Motor neuron (in vitro differentiated cells): ENCODE measurements at regions not wholly inside any gene's neighbourhood (a gene's known extent, or its start where the extent isn't known, plus 50 kb on each side); places are given as distances from the start of the nearest gene placed in this dataset.
"Not testable (repeated sequence)": the region's sequence is repeated elsewhere in the genome, so short reads cannot be mapped to it uniquely, and the experiment has no call there.

Source experiments
- ATAC-seq, 8 experiments: fragments of 200-7000 bp; cut with Tn5 transposase; replicated peaks in 6 of 8; 2 replicates each; pipeline ENCODE4 v1.8.0; 2021; ENCODE audit warnings: mild to moderate bottlenecking in 8 of 8, moderate library complexity in 8 of 8
- H3K27ac ChIP-seq, 2 donors: fragments of 250-450 bp; sonication (Bioruptor Pico); 2 replicates each; pipeline ENCODE4 v1.9.0; 2021; ENCODE audit warnings: antibody characterized with exemption in 2 of 2, mild to moderate bottlenecking in 2 of 2, moderate library complexity in 1 of 2
- H3K4me1 ChIP-seq, 2 donors: fragments of 250-450 bp; sonication (Bioruptor Pico); replicated peaks in 1 of 2; 2 replicates each; pipeline ENCODE4 v1.6.1; 2021; ENCODE audit warnings: antibody characterized with exemption in 2 of 2, mild to moderate bottlenecking in 2 of 2, moderate library complexity in 1 of 2
- H3K4me3 ChIP-seq, 5 donors: fragments of 250-450 bp; sonication (Bioruptor Pico); 2 replicates each; pipeline ENCODE4 v1.9.0; 2021; ENCODE audit warnings: antibody characterized with exemption in 5 of 5, mild to moderate bottlenecking in 5 of 5, moderate library complexity in 4 of 5
- WGBS, 10 experiments: fragments of 450-650 bp; shearing (Covaris generic); methylation state at CpG; one replicate each; pipeline ENCODE4 v1.0.0; 2022; 5-methylcytosine and 5-hydroxymethylcytosine counted together
- in situ Hi-C, 9 experiments: fragments of 400-800 bp; cut with MboI; loops; one replicate each; pipeline ENCODE4 v1.15.0; 2021; ENCODE audit warnings: low sequenced_read_pairs in 9 of 9, low pct_unique_long_range_greater_than_20kb in 2 of 9; ENCODE audit not compliant: unreplicated experiment in 9 of 9

DNA sequence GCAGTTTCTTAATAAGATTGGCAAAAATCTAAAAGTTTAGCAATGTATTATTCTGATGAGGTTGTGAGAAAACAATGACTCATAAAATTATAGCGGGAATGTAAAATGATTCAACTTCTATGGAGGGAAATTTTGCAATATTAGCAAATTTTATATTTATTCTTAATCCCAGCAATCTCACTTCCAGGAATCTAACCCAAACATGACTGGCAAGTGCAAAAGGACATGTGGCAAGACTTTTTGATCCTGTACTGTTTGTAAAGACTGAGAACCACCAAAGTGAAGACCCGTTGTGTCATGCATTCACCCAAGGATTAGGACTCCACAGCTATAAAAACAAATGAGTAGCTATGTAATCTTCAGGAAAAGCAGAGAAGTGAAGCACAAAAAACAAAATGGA is 234.8 kb upstream of the KYNU start:
- in situ Hi-C loops, result loop anchor here in 1 of 9 experiments (25.0 kb wide), 1 partner anchor 105 kb away; no protein-coding TSS in a partner anchor
- H3K4me1 ChIP-seq, result no peaks in the 10 kb centered on the region
- no peak for ATAC-seq
- H3K27ac ChIP-seq, result no peak overlapping the region
- H3K4me3 ChIP-seq, result no peak overlapping the region
- WGBS, 10 experiments, result 30 to 95% (median 80%) methylated on average over 1 to 2 of the region's 2 CpGs; no CpG with 5 or more reads in 1 of the 10 experiments

GRCh38 chr2:142629193-142629592 is 248.3 kb upstream of the KYNU start:
- in situ Hi-C loops, result loop anchor here in 1 of 9 experiments (25.0 kb wide), 1 partner anchor 92 kb away; no protein-coding TSS in a partner anchor
- ATAC-seq, result no peak
- no peak overlapping the region for H3K4me3 ChIP-seq
- H3K27ac ChIP-seq, result no peak overlapping the region
- WGBS, 10 experiments, result 0 to 93% (median 57%) methylated on average over 1 of the region's 1 CpG; no CpG with 5 or more reads in 1 of the 10 experiments
- no peaks in the 10 kb centered on the region for H3K4me1 ChIP-seq

DNA sequence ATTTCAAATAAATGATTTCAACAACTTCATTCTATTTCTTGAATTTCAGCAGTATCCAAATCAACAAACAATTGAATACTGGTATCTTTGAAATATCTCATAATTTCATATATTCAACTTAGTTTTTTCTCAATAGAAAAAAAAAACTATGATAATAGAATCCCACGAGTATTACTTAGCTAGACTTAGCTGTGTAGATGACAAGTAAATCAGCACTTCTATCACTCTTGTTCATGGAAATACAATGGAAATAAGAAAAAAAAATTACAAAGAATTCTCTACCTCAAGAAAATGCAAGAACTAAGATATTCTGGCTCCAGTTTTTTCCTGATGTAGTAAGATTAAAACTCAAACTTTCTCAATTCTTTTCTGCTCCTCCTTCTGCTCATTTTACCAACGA is 256.2 kb upstream of the KYNU start:
- no peaks in the 10 kb centered on the region for H3K4me1 ChIP-seq
- no peak overlapping the region for H3K4me3 ChIP-seq
- H3K27ac ChIP-seq, result no peak overlapping the region
- no peak for ATAC-seq
- in situ Hi-C loops, result no loop called here
- 0 to 79% (median 48%) methylated on average over 1 to 2 of the region's 2 CpGs for WGBS, 10 experiments

DNA sequence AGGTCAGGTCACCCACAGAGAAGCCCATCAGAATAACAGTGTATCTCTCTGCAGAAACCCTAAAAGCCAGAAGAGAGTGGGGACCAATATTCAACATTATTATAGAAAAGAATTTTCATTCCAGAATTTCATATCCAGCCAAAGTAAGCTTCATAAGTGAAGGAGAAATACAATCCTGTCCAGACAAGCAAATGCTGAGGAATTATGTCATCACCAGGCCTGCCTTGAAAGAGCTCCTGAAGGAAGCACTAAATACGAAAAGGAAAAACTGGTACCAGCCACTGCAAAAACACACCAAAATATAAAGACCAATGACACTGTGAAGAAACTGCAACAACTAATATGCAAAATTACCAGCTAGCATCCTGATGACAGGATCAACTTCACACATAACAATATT is 260.0 kb upstream of the KYNU start:
- in situ Hi-C loops, result no loop called here
- no peak for ATAC-seq
- WGBS, 10 experiments, result 0 to 100% (median 90%) methylated on average over 1 of the region's 1 CpG; no CpG with 5 or more reads in 3 of the 10 experiments

GRCh38 chr2:142615876-142616275 is 261.6 kb upstream of the KYNU start:
- in situ Hi-C loops, result no loop called here
- Histone ChIP-seq H3K27ac (no peak overlapping the region), H3K4me3 (no peak overlapping the region), H3K4me1 (no peaks in the 10 kb centered on the region)
- WGBS, 10 experiments, result 60 to 100% (median 79%) methylated on average over 1 to 8 of the region's 9 CpGs; no CpG with 5 or more reads in 6 of the 10 experiments
- no peak for ATAC-seq

More for the DNA sequence above, 260.0 kb upstream of the KYNU start:
- Histone ChIP-seq H3K27ac (no peak overlapping the region), H3K4me1 (no peaks in the 10 kb centered on the region), H3K4me3 (no peak overlapping the region)

- ATAC-seq, H3K4me3 ChIP-seq, H3K4me1 ChIP-seq, H3K27ac ChIP-seq, in situ Hi-C loops: not testable (repeated sequence)
- 100% methylated on average over 2 of the region's 17 CpGs; no CpG with 5 or more reads in 9 of the 10 experiments for WGBS, 10 experiments
These were observed 264.3 kb upstream of the KYNU start for GRCh38 chr2:142613193-142613592.

DNA sequence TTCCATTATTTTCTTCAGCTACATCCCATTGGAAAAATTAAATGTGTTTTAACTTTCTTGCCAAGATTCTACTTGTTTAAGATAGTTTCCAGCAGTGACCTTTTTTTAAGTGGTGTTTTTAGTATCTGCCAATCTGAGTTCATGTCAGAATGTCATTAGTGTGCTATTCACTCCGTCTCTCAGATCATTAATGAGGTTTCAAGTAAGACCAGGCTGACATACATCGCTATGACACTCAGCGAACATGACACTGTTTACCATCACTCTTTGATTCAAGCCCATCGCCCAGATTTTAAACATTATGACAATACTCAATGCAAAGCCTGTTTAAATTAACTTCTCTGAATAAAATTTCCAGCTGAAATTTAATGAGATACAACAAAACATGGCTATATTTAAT is 272.0 kb upstream of the KYNU start:
- Histone ChIP-seq H3K27ac (no peak overlapping the region), H3K4me1 (no peaks in the 10 kb centered on the region), H3K4me3 (no peak overlapping the region)
- in situ Hi-C loops, result no loop called here
- ATAC-seq, result no peak
- 4 to 100% (median 80%) methylated on average over 1 to 4 of the region's 4 CpGs; no CpG with 5 or more reads in 1 of the 10 experiments for WGBS, 10 experiments

DNA sequence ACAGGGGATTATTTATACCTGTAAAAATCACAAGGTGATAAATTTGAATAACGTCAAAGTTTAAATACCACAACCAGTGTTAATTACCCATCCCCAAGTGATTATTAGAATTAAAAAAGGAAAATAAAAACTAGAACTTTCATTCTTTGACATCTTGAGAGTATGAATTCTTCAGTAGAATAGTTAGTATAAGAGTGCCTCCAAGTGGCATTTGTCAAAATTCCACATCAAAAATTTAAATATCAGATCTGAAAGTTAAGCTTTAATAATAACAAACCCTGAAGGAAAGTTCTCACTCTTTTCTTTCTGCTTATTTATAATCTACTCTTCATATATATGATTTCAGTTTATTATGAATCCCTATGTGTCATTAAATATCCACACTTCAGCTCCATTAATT is 273.7 kb upstream of the KYNU start:
- no peaks in the 10 kb centered on the region for H3K4me1 ChIP-seq
- H3K4me3 ChIP-seq, result no peak overlapping the region
- 0 to 100% (median 56%) methylated on average over 1 of the region's 1 CpG; no CpG with 5 or more reads in 3 of the 10 experiments for WGBS, 10 experiments
- in situ Hi-C loops, result no loop called here
- no peak for ATAC-seq
- H3K27ac ChIP-seq, result no peak overlapping the region

DNA sequence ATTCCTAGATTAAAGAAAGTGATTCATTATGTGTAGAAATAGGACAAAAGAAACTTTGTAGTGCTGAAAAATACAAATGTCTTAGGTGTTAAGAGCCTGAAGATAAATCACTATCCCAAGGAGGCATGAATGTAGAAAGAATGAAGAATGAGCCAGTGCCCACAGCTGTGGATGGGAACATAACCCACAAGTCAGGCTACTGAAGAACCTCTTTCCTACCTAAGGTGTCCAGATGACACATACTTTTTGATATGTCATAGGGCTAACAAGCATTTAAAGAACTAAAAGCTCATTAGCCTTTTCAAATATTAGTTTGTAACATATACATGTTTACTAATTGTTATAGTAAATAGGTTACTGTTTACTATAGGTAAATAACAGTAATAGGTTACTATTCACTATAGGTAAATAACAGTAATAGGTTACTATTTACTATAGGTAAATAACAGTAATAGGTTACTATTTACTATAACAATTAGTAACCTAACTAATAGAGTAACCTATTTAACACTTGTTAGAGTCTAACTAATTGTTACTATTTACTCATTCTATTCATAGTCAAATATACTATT is 275.0 kb upstream of the KYNU start:
- no peaks in the 10 kb centered on the region for H3K4me1 ChIP-seq
- in situ Hi-C loops, result no loop called here
- H3K4me3 ChIP-seq, result no peak overlapping the region
- H3K27ac ChIP-seq, result no peak overlapping the region
- ATAC-seq, result no peak

- H3K4me3 ChIP-seq, result no peak overlapping the region
- H3K4me1 ChIP-seq, result no peaks in the 10 kb centered on the region
- no peak overlapping the region for H3K27ac ChIP-seq
- in situ Hi-C loops, result no loop called here
- no peak for ATAC-seq
- WGBS, 10 experiments, result 35 to 93% (median 78%) methylated on average over 2 to 7 of the region's 7 CpGs; no CpG with 5 or more reads in 1 of the 10 experiments
These were observed 275.7 kb upstream of the KYNU start for GRCh38 chr2:142601794-142602193.

- no peak overlapping the region for H3K4me3 ChIP-seq
- ATAC-seq, result no peak
These were observed 278.0 kb upstream of the KYNU start for GRCh38 chr2:142599504-142599903.

GRCh38 chr2:142598846-142599245 is 278.6 kb upstream of the KYNU start:
- Histone ChIP-seq H3K4me1 (no peaks in the 10 kb centered on the region), H3K27ac (no peak overlapping the region), H3K4me3 (no peak overlapping the region)
- no peak for ATAC-seq
- in situ Hi-C loops, result no loop called here

More at GRCh38 chr2:142599504-142599903, 278.0 kb upstream of the KYNU start:
- in situ Hi-C loops, result no loop called here
- no peaks in the 10 kb centered on the region for H3K4me1 ChIP-seq
- H3K27ac ChIP-seq, result no peak overlapping the region

DNA sequence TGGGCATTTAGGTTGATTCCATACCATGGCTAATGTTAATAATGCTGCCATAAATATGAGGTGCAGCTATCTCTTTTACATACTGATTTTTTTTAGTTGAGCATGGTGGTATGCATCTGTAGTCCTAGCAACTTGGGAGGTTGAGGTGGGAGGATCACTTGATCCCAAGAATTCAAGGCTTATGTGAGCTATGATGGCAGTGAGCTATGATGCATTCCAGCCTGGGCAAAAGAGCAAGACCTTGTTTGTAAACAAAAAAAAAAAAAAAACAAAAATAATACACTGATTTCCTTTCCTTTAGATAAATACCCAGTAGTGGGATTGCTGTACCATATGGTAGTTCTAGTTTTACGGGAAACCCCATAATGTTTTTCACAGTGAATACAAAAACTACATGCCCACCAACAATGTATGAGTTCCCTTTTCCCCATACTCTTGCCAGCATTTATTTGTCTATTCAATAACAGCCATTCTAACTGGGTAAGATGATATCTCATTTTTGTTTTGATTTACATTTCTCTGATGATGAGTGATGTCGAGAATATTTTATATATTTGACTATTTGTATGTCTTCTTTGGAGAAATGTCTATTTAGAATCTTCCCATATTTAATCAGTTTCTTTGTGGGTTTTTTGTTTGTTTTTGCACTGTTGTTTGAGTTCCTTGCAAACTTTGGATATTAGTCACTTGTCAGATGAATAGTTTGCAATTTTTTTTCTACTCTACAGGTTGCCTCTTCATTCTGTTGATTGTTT is 281.0 kb upstream of the KYNU start:
- in situ Hi-C loops, result no loop called here
- Histone ChIP-seq H3K27ac (no peak overlapping the region), H3K4me3 (no peak overlapping the region), H3K4me1 (no peaks in the 10 kb centered on the region)
- no peak for ATAC-seq
- 11 to 100% (median 92%) methylated on average over 1 to 2 of the region's 2 CpGs; no CpG with 5 or more reads in 1 of the 10 experiments for WGBS, 10 experiments

GRCh38 chr2:142594935-142595334 is 282.5 kb upstream of the KYNU start:
- WGBS, 10 experiments, result 0 to 100% (median 80%) methylated on average over 1 to 2 of the region's 2 CpGs; no CpG with 5 or more reads in 1 of the 10 experiments
- H3K4me3 ChIP-seq, result no peak overlapping the region
- no peak overlapping the region for H3K27ac ChIP-seq
- in situ Hi-C loops, result no loop called here
- no peak for ATAC-seq
- no peaks in the 10 kb centered on the region for H3K4me1 ChIP-seq
